SU-DHL-6 (cell line): ENCODE measurements at regions not wholly inside any gene's neighbourhood (a gene's known extent, or its start where the extent isn't known, plus 50 kb on each side); places are given as distances from the start of the nearest gene placed in this dataset.

ENCODE experiments used
- H2AFZ ChIP-seq: fragments of 200-600 bp; sonication (generic); 2 replicates; pipeline ENCODE4 v1.6.1; 2014; ENCODE audit warnings: low read depth, mild to moderate bottlenecking, moderate library complexity, mixed read lengths, antibody characterized with exemption, low read length; ENCODE audit not compliant: severe bottlenecking
- H3F3A ChIP-seq: fragments of 200-600 bp; shearing (Covaris generic); 2 replicates; pipeline ENCODE4 v1.6.0; 2016; ENCODE audit warnings: antibody characterized with exemption, mild to moderate bottlenecking; ENCODE audit not compliant: insufficient read depth
- H3K27ac ChIP-seq: fragments of 200-600 bp; sonication (generic); 2 replicates; pipeline ENCODE4 v1.5.1; 2016; ENCODE audit warnings: low read depth, mild to moderate bottlenecking, low read length, moderate library complexity, mixed read lengths
- H3K27me3 ChIP-seq: fragments of 200-600 bp; sonication (generic), shearing (Covaris generic); 2 replicates; pipeline ENCODE4 v1.6.0; 2014; ENCODE audit warnings: mild to moderate bottlenecking, low read length
- H3K36me3 ChIP-seq: fragments of 200-600 bp; sonication (generic); 2 replicates; pipeline ENCODE4 v1.6.1; 2014; ENCODE audit warnings: mild to moderate bottlenecking, low read length, mixed read lengths
- H3K4me2 ChIP-seq: fragments of 300-600, 200-600 bp; shearing (Covaris generic), sonication (generic); 2 replicates; pipeline ENCODE4 v1.6.0; 2014; ENCODE audit warnings: low read length, low read depth, mild to moderate bottlenecking; ENCODE audit not compliant: poor library complexity, severe bottlenecking
- H3K4me3 ChIP-seq: fragments of 200-600 bp; sonication (generic); 2 replicates; pipeline ENCODE4 v1.5.1; 2014; ENCODE audit warnings: antibody characterized with exemption, low read length, mild to moderate bottlenecking, mixed read lengths; ENCODE audit not compliant: insufficient read depth, poor library complexity, severe bottlenecking
- H3K79me2 ChIP-seq: fragments of 200-600 bp; sonication (generic); 2 replicates; pipeline ENCODE4 v1.6.1; 2014; ENCODE audit warnings: mild to moderate bottlenecking, low read length, moderate library complexity; ENCODE audit not compliant: insufficient read depth
- H3K9ac ChIP-seq: fragments of 200-600 bp; sonication (generic); 2 replicates; pipeline ENCODE4 v1.7.0; 2014; ENCODE audit warnings: mild to moderate bottlenecking, low read length
- H3K9me2 ChIP-seq: fragments of 200-600 bp; sonication (generic); replicated peaks from 2 replicates; pipeline ENCODE4 v1.6.1; 2014; ENCODE audit warnings: low read length; ENCODE audit not compliant: insufficient read depth
- H3K9me3 ChIP-seq: fragments of 200-600 bp; sonication (generic); 2 replicates; pipeline ENCODE4 v1.6.1; 2014; ENCODE audit warnings: low read length, mixed read lengths; ENCODE audit not compliant: insufficient read depth
- H4K20me1 ChIP-seq: fragments of 200-600 bp; sonication (generic); 2 replicates; pipeline ENCODE4 v1.6.1; 2014; ENCODE audit warnings: low read depth, mild to moderate bottlenecking, antibody characterized with exemption, low read length, moderate library complexity, mixed read lengths
- CTCF ChIP-seq: fragments of 200-600 bp; sonication (generic); IDR thresholded peaks from one replicate; pipeline ENCODE4 v1.5.1; 2017; ENCODE audit warnings: antibody characterized with exemption, mild to moderate bottlenecking, low read length, moderate library complexity; ENCODE audit not compliant: insufficient read depth, poor library complexity, severe bottlenecking
- EZH2phosphoT487 ChIP-seq: fragments of 200-600 bp; sonication (generic), shearing (Covaris generic); conservative IDR thresholded peaks from 2 replicates; pipeline ENCODE4 v1.6.1; 2018; ENCODE audit warnings: mild to moderate bottlenecking, antibody characterized with exemption, low read length, moderate library complexity, mixed read lengths

- TF ChIP-seq EZH2phosphoT487 (no peak), CTCF (no peak)
- H3K79me2 ChIP-seq, result no peaks in the 10 kb centered on the region
- no peak overlapping the region for H3K27ac ChIP-seq
- no peak overlapping the region for H3K4me3 ChIP-seq
- no peak overlapping the region for H2AFZ ChIP-seq
- no peaks in the 10 kb centered on the region for H3K9me3 ChIP-seq
- no peak overlapping the region for H3K4me2 ChIP-seq
- no peaks in the 10 kb centered on the region for H3K9me2 ChIP-seq
- no peak overlapping the region for H3K9ac ChIP-seq
- H3F3A ChIP-seq, result no peaks in the 10 kb centered on the region
- H4K20me1 ChIP-seq, result no peaks in the 10 kb centered on the region
- no peaks in the 10 kb centered on the region for H3K36me3 ChIP-seq
- no peaks in the 10 kb centered on the region for H3K27me3 ChIP-seq
Observed at GRCh38 chr11:80632691-80633090, 1191.9 kb upstream of the TENM4 start.

- TF ChIP-seq EZH2phosphoT487 (no peak), CTCF (no peak)
- Histone ChIP-seq H3K9me3 (no peaks in the 10 kb centered on the region), H2AFZ (no peak overlapping the region), H4K20me1 (no peaks in the 10 kb centered on the region), H3K4me2 (no peak overlapping the region), H3K27ac (no peak overlapping the region), H3K4me3 (no peak overlapping the region), H3K27me3 (no peaks in the 10 kb centered on the region), H3K79me2 (no peaks in the 10 kb centered on the region), H3F3A (no peaks in the 10 kb centered on the region), H3K9me2 (no peaks in the 10 kb centered on the region), H3K36me3 (no peaks in the 10 kb centered on the region), H3K9ac (no peak overlapping the region)
Observed at GRCh38 chr11:80632156-80632555, 1191.3 kb upstream of the TENM4 start.

- Histone ChIP-seq H3K9me2 (no peaks in the 10 kb centered on the region), H3K9me3 (no peaks in the 10 kb centered on the region), H3K9ac (no peak overlapping the region), H3F3A (no peaks in the 10 kb centered on the region), H3K4me2 (no peak overlapping the region), H2AFZ (no peak overlapping the region), H3K36me3 (no peaks in the 10 kb centered on the region), H3K27me3 (no peaks in the 10 kb centered on the region), H4K20me1 (no peaks in the 10 kb centered on the region), H3K79me2 (no peaks in the 10 kb centered on the region), H3K4me3 (no peak overlapping the region), H3K27ac (no peak overlapping the region)
- no peak for TF ChIP-seq EZH2phosphoT487
- TF ChIP-seq CTCF, result no peak
Observed at GRCh38 chr11:80629466-80629865, 1188.6 kb upstream of the TENM4 start.
